Karpas-422 (cell line): ENCODE measurements at regions not wholly inside any gene's neighbourhood (a gene's known extent, or its start where the extent isn't known, plus 50 kb on each side); places are given as distances from the start of the nearest gene placed in this dataset.

ENCODE experiments used
- DNase-seq: peaks from one replicate; pipeline ENCODE4 v3.0.0-alpha.2; 2015
- H2AFZ ChIP-seq: fragments of 200-600 bp; sonication (generic); 2 replicates; pipeline ENCODE4 v1.6.1; 2014; ENCODE audit warnings: antibody characterized with exemption, low read length, mixed read lengths
- H3K27ac ChIP-seq: fragments of 200-600 bp; sonication (generic); 2 replicates; pipeline ENCODE4 v1.5.1; 2014; ENCODE audit warnings: mild to moderate bottlenecking, low read length, moderate library complexity
- H3K27me3 ChIP-seq: fragments of 200-600 bp; sonication (generic); 2 replicates; pipeline ENCODE4 v1.6.1; 2014; ENCODE audit warnings: low read length, mixed read lengths
- H3K36me3 ChIP-seq: fragments of 200-600 bp; sonication (generic); 2 replicates; pipeline ENCODE4 v1.6.1; 2014; ENCODE audit warnings: low read length, mixed read lengths; ENCODE audit not compliant: insufficient read depth
- H3K4me1 ChIP-seq: fragments of 200-600 bp; sonication (generic); 2 replicates; pipeline ENCODE4 v1.6.1; 2014; ENCODE audit warnings: mild to moderate bottlenecking, low read length, mixed read lengths
- H3K4me2 ChIP-seq: fragments of 200-600 bp; sonication (generic); 2 replicates; pipeline ENCODE4 v1.6.1; 2014; ENCODE audit warnings: low read length, low read depth, mild to moderate bottlenecking; ENCODE audit not compliant: poor library complexity, severe bottlenecking
- H3K4me3 ChIP-seq: fragments of 200-600 bp; sonication (generic); 2 replicates; pipeline ENCODE4 v1.5.1; 2014; ENCODE audit warnings: mild to moderate bottlenecking, antibody characterized with exemption, low read length, mixed read lengths
- H3K79me2 ChIP-seq: fragments of 200-600 bp; sonication (generic); 2 replicates; pipeline ENCODE4 v1.6.1; 2014; ENCODE audit warnings: mild to moderate bottlenecking, low read length, mixed read lengths
- H3K9ac ChIP-seq: fragments of 200-600 bp; sonication (generic); 2 replicates; pipeline ENCODE4 v1.6.0; 2014; ENCODE audit warnings: low read length
- H3K9me2 ChIP-seq: fragments of 200-600 bp; sonication (generic), shearing (Covaris generic); replicated peaks from 2 replicates; pipeline ENCODE4 v1.6.0; 2014; ENCODE audit warnings: mild to moderate bottlenecking, low read length, moderate library complexity; ENCODE audit not compliant: insufficient read depth
- H3K9me3 ChIP-seq: fragments of 300-700, 200-600 bp; sonication (generic); 2 replicates; pipeline ENCODE4 v1.6.1; 2014; ENCODE audit warnings: low read length, mixed read lengths
- H4K20me1 ChIP-seq: fragments of 200-600 bp; sonication (generic); 2 replicates; pipeline ENCODE4 v1.6.1; 2014; ENCODE audit warnings: mild to moderate bottlenecking, antibody characterized with exemption, low read length, low read depth; ENCODE audit not compliant: insufficient read depth

- Histone ChIP-seq H3K9me2 (no peaks in the 10 kb centered on the region), H3K4me2 (no peak overlapping the region), H3K9me3 (peaks cover 7% of the 10 kb centered on the region), H4K20me1 (no peaks in the 10 kb centered on the region), H3K9ac (no peak overlapping the region), H3K36me3 (no peaks in the 10 kb centered on the region), H3K4me1 (no peaks in the 10 kb centered on the region), H3K4me3 (no peak overlapping the region), H3K27ac (no peak overlapping the region), H3K79me2 (no peaks in the 10 kb centered on the region), H2AFZ (no peak overlapping the region), H3K27me3 (no peaks in the 10 kb centered on the region)
- no peak for DNase-seq
Measured at GRCh38 chr18:27430595-27430994, 245.5 kb upstream of the CHST9 start.

GRCh38 chr18:27428716-27429475 lies 243.8 kb upstream of the CHST9 start:
- Histone ChIP-seq H3K79me2 (no peaks in the 10 kb centered on the region), H3K4me3 (no peak overlapping the region), H3K27ac (no peak overlapping the region), H3K4me2 (no peak overlapping the region), H3K27me3 (no peaks in the 10 kb centered on the region), H3K36me3 (no peaks in the 10 kb centered on the region), H3K9me3 (peaks cover 4% of the 10 kb centered on the region), H3K9me2 (no peaks in the 10 kb centered on the region), H2AFZ (no peak overlapping the region), H3K9ac (no peak overlapping the region), H4K20me1 (no peaks in the 10 kb centered on the region), H3K4me1 (no peaks in the 10 kb centered on the region)
- DNase-seq = no peak

- no peak overlapping the region for H3K4me3 ChIP-seq
- no peak for DNase-seq
- no peaks in the 10 kb centered on the region for H3K4me1 ChIP-seq
- no peaks in the 10 kb centered on the region for H3K36me3 ChIP-seq
- H4K20me1 ChIP-seq = no peaks in the 10 kb centered on the region
- H2AFZ ChIP-seq = no peak overlapping the region
- no peaks in the 10 kb centered on the region for H3K27me3 ChIP-seq
- peaks cover 4% of the 10 kb centered on the region for H3K9me3 ChIP-seq
- H3K9me2 ChIP-seq = no peaks in the 10 kb centered on the region
- H3K27ac ChIP-seq = no peak overlapping the region
- no peak overlapping the region for H3K4me2 ChIP-seq
- H3K9ac ChIP-seq = no peak overlapping the region
- H3K79me2 ChIP-seq = no peaks in the 10 kb centered on the region
Measured at GRCh38 chr18:27428120-27428519, 243.0 kb upstream of the CHST9 start.

GRCh38 chr18:27423581-27423980 lies 238.5 kb upstream of the CHST9 start:
- H3K4me3 ChIP-seq = no peak overlapping the region
- peaks cover 3% of the 10 kb centered on the region; the same call in 1 of the 2 replicates for H3K9me3 ChIP-seq
- no peaks in the 10 kb centered on the region for H3K27me3 ChIP-seq
- no peak overlapping the region for H3K27ac ChIP-seq
- DNase-seq = no peak
- no peak overlapping the region for H3K4me2 ChIP-seq
- no peak overlapping the region for H2AFZ ChIP-seq
- H3K4me1 ChIP-seq = no peaks in the 10 kb centered on the region
- no peak overlapping the region for H3K9ac ChIP-seq
- H3K36me3 ChIP-seq = no peaks in the 10 kb centered on the region
- no peaks in the 10 kb centered on the region for H3K79me2 ChIP-seq
- no peaks in the 10 kb centered on the region for H3K9me2 ChIP-seq
- no peaks in the 10 kb centered on the region for H4K20me1 ChIP-seq

- Histone ChIP-seq H3K9me2 (no peaks in the 10 kb centered on the region), H3K27ac (no peak overlapping the region), H3K36me3 (no peaks in the 10 kb centered on the region), H3K4me1 (no peaks in the 10 kb centered on the region), H3K79me2 (no peaks in the 10 kb centered on the region), H2AFZ (no peak overlapping the region), H3K4me3 (no peak overlapping the region), H3K9ac (no peak overlapping the region), H4K20me1 (no peaks in the 10 kb centered on the region), H3K4me2 (no peak overlapping the region), H3K27me3 (no peaks in the 10 kb centered on the region), H3K9me3 (peaks cover 3% of the 10 kb centered on the region; the same call in 1 of the 2 replicates)
- no peak for DNase-seq
Measured at GRCh38 chr18:27419646-27420045, 234.5 kb upstream of the CHST9 start.

- H3K27ac ChIP-seq = no peak overlapping the region
- no peaks in the 10 kb centered on the region for H4K20me1 ChIP-seq
- no peak overlapping the region for H3K4me2 ChIP-seq
Measured at GRCh38 chr18:27415495-27415894, 230.4 kb upstream of the CHST9 start.

GRCh38 chr18:27414682-27415081 lies 229.6 kb upstream of the CHST9 start:
- no peak for DNase-seq
- Histone ChIP-seq H3K9me2 (no peaks in the 10 kb centered on the region), H3K4me3 (no peak overlapping the region), H2AFZ (no peak overlapping the region), H3K27me3 (no peaks in the 10 kb centered on the region), H4K20me1 (no peaks in the 10 kb centered on the region), H3K27ac (no peak overlapping the region), H3K4me2 (no peak overlapping the region), H3K9me3 (peaks cover 4% of the 10 kb centered on the region), H3K79me2 (no peaks in the 10 kb centered on the region), H3K4me1 (no peaks in the 10 kb centered on the region), H3K36me3 (no peaks in the 10 kb centered on the region), H3K9ac (no peak overlapping the region)

More at GRCh38 chr18:27415495-27415894, 230.4 kb upstream of the CHST9 start:
- H3K9me2 ChIP-seq = no peaks in the 10 kb centered on the region
- no peak for DNase-seq
- H3K27me3 ChIP-seq = no peaks in the 10 kb centered on the region
- H3K79me2 ChIP-seq = no peaks in the 10 kb centered on the region
- H2AFZ ChIP-seq = no peak overlapping the region
- no peak overlapping the region for H3K4me3 ChIP-seq
- no peak overlapping the region for H3K9ac ChIP-seq
- peaks cover 4% of the 10 kb centered on the region for H3K9me3 ChIP-seq
- no peaks in the 10 kb centered on the region for H3K4me1 ChIP-seq
- no peaks in the 10 kb centered on the region for H3K36me3 ChIP-seq

GRCh38 chr18:27413495-27414401 lies 228.6 kb upstream of the CHST9 start:
- Histone ChIP-seq H3K4me1 (no peaks in the 10 kb centered on the region), H3K9me2 (no peaks in the 10 kb centered on the region), H2AFZ (no peak overlapping the region), H3K27ac (no peak overlapping the region), H4K20me1 (no peaks in the 10 kb centered on the region), H3K27me3 (no peaks in the 10 kb centered on the region), H3K4me3 (no peak overlapping the region), H3K79me2 (no peaks in the 10 kb centered on the region), H3K9me3 (peaks cover 4% of the 10 kb centered on the region), H3K9ac (no peak overlapping the region), H3K36me3 (no peaks in the 10 kb centered on the region), H3K4me2 (no peak overlapping the region)
- no peak for DNase-seq
